ENCODE measurements at regions not wholly inside any gene's neighbourhood (a gene's known extent, or its start where the extent isn't known, plus 50 kb on each side); places are given as distances from the start of the nearest gene placed in this dataset.

GRCh38 chr15:62961134-62961533 lies 81.4 kb upstream of the TPM1 start:
- ChIA-PET POLR2A (no interaction called here), CTCF (no interaction called here)
- DNase-seq (no peak), ATAC-seq (ENCODE audit: low read depth) (no peak)
- Mint-ChIP-seq H3K27ac (no peak overlapping the region), H3K27me3 (no peaks in the 10 kb centered on the region), H3K9me3 (no peaks in the 10 kb centered on the region), H3K4me1 (no peaks in the 10 kb centered on the region), H3K36me3 (ENCODE audit: low read depth) (no peaks in the 10 kb centered on the region), H3K4me3 (no peak overlapping the region)
- TF ChIP-seq, protein P1, sequence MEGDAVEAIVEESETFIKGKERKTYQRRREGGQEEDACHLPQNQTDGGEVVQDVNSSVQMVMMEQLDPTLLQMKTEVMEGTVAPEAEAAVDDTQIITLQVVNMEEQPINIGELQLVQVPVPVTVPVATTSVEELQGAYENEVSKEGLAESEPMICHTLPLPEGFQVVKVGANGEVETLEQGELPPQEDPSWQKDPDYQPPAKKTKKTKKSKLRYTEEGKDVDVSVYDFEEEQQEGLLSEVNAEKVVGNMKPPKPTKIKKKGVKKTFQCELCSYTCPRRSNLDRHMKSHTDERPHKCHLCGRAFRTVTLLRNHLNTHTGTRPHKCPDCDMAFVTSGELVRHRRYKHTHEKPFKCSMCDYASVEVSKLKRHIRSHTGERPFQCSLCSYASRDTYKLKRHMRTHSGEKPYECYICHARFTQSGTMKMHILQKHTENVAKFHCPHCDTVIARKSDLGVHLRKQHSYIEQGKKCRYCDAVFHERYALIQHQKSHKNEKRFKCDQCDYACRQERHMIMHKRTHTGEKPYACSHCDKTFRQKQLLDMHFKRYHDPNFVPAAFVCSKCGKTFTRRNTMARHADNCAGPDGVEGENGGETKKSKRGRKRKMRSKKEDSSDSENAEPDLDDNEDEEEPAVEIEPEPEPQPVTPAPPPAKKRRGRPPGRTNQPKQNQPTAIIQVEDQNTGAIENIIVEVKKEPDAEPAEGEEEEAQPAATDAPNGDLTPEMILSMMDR (IDR thresholded peaks at IDR 0.05) = no peak
- intact Hi-C loops (cut with micrococcal nuclease) = no loop called here

- TF ChIP-seq, protein P1 (IDR thresholded peaks at IDR 0.05) = no peak
- POLR2A ChIA-PET = no interaction called here
- CTCF ChIA-PET = no interaction called here
- H3K4me3 Mint-ChIP-seq = no peak overlapping the region
- intact Hi-C loops (cut with micrococcal nuclease) = no loop called here
- H3K4me1 Mint-ChIP-seq = no peaks in the 10 kb centered on the region
- ATAC-seq (ENCODE audit: low read depth) = no peak
- H3K27ac Mint-ChIP-seq = no peak overlapping the region
- no peaks in the 10 kb centered on the region for H3K36me3 Mint-ChIP-seq (ENCODE audit: low read depth)
- H3K27me3 Mint-ChIP-seq = no peaks in the 10 kb centered on the region
- no peak for DNase-seq
- no peaks in the 10 kb centered on the region for H3K9me3 Mint-ChIP-seq
Observed at GRCh38 chr15:62962101-62962995, 80.2 kb upstream of the TPM1 start.

GRCh38 chr15:62964251-62964650 lies 78.3 kb upstream of the TPM1 start:
- Mint-ChIP-seq H3K36me3 (ENCODE audit: low read depth) (no peaks in the 10 kb centered on the region), H3K27ac (no peak overlapping the region), H3K4me3 (no peak overlapping the region), H3K27me3 (no peaks in the 10 kb centered on the region), H3K9me3 (no peaks in the 10 kb centered on the region), H3K4me1 (no peaks in the 10 kb centered on the region)
- CTCF ChIA-PET = no interaction called here
- POLR2A ChIA-PET = no interaction called here
- intact Hi-C loops (cut with micrococcal nuclease) = no loop called here
- DNase-seq (no peak), ATAC-seq (ENCODE audit: low read depth) (no peak)
- TF ChIP-seq, protein P1 (IDR thresholded peaks at IDR 0.05) = no peak

- no peaks in the 10 kb centered on the region for H3K36me3 Mint-ChIP-seq (ENCODE audit: low read depth)
- TF ChIP-seq, protein P1 (IDR thresholded peaks at IDR 0.05) = no peak
- DNase-seq (no peak), ATAC-seq (ENCODE audit: low read depth) (no peak)
- H3K4me3 Mint-ChIP-seq = no peak overlapping the region
- ChIA-PET POLR2A (no interaction called here), CTCF (no interaction called here)
- H3K9me3 Mint-ChIP-seq = no peaks in the 10 kb centered on the region
- no peaks in the 10 kb centered on the region for H3K4me1 Mint-ChIP-seq
- H3K27ac Mint-ChIP-seq = no peak overlapping the region
- H3K27me3 Mint-ChIP-seq = no peaks in the 10 kb centered on the region
- intact Hi-C loops (cut with micrococcal nuclease) = no loop called here
Observed at GRCh38 chr15:62966294-62967078, 76.1 kb upstream of the TPM1 start.

DNA sequence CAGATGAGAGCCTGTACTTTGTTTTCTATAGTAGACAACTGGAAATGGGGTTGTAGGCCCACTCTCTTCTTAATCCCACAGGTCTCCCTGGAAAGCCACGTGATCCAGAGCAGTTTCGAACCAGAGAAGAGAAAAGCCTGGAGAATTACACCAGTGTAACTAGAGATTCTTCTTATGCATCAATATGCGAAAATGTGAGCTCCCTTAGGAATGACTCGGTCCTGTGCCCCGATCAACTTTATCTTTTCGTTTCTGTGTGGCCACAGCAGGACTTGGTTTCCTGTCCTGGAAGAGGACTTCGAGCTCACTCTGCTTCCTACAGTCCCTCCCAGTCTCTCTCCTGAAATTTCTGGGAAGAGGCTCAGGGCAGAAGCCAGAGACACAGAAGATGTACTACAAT lies 73.8 kb upstream of the TPM1 start:
- no peak overlapping the region for H3K4me3 Mint-ChIP-seq
- peaks cover 3% of the 10 kb centered on the region for H3K27me3 Mint-ChIP-seq

More for the DNA sequence above, 73.8 kb upstream of the TPM1 start:
- Mint-ChIP-seq H3K4me1 (no peaks in the 10 kb centered on the region), H3K9me3 (no peaks in the 10 kb centered on the region), H3K27ac (no peak overlapping the region), H3K36me3 (ENCODE audit: low read depth) (no peaks in the 10 kb centered on the region)
- DNase-seq (no peak), ATAC-seq (ENCODE audit: low read depth) (no peak)
- intact Hi-C loops (cut with micrococcal nuclease) = no loop called here
- CTCF ChIA-PET = no interaction called here
- POLR2A ChIA-PET = no interaction called here
- TF ChIP-seq, protein P1 (IDR thresholded peaks at IDR 0.05) = no peak
